IMR-90 (cell line): ENCODE measurements at regions not wholly inside any gene's neighbourhood (a gene's known extent, or its start where the extent isn't known, plus 50 kb on each side); places are given as distances from the start of the nearest gene placed in this dataset.

Experiments used
- ATAC-seq: fragments of 200-7000 bp; cut with Tn5 transposase; 2 replicates; pipeline ENCODE4 v1.9.1; 2020; ENCODE audit warnings: low read depth, mild to moderate bottlenecking, moderate library complexity
- BruUV-seq: library from RNA; stranded (reverse); fragments of 400-500 nt; replicated peaks from 2 replicates; lab custom pipeline; 2021; lab: Mats Ljungman, UMichigan
- CTCF ChIA-PET: fragments of 300-600 bp; formaldehyde crosslinking; extraction: SDS; loops from one replicate; lab custom pipeline; 2021; ENCODE audit warnings: antibody characterized with exemption; lab: Yijun Ruan, JAX
- POLR2A ChIA-PET: fragments of 300-600 bp; sonication (Branson Sonifier 250); formaldehyde crosslinking; loops from one replicate; lab custom pipeline; 2022; ENCODE audit warnings: antibody characterized with exemption; ENCODE audit not compliant: unreplicated experiment; lab: Charles Lee
- DNase-seq: peaks from one replicate; pipeline ENCODE4 v3.0.0; 2013
- H2AFZ ChIP-seq: replicated peaks from 2 replicates; pipeline ENCODE3; 2013; ENCODE audit warnings: low read length, mild to moderate bottlenecking; ENCODE audit not compliant: poor library complexity
- H2AK5ac ChIP-seq: 2 replicates; pipeline ENCODE4 v1.6.1; 2013; ENCODE audit warnings: low read depth, low read length, inconsistent platforms
- H2AK9ac ChIP-seq: replicated peaks from 2 replicates; pipeline ENCODE3; 2013; ENCODE audit warnings: mild to moderate bottlenecking, low read depth, low read length, moderate library complexity; ENCODE audit not compliant: poor library complexity
- H2BK120ac ChIP-seq: 2 replicates; pipeline ENCODE4 v1.6.1; 2013; ENCODE audit warnings: low read depth, low read length, inconsistent platforms
- H2BK15ac ChIP-seq: 3 replicates; pipeline ENCODE4 v1.6.1; 2013; ENCODE audit warnings: low read depth, low read length, inconsistent platforms
- H2BK20ac ChIP-seq: 2 replicates; pipeline ENCODE4 v1.6.1; 2013; ENCODE audit warnings: low read depth, mild to moderate bottlenecking, inconsistent platforms, low read length, moderate library complexity
- H2BK5ac ChIP-seq: 2 replicates; pipeline ENCODE4 v1.6.1; 2013; ENCODE audit warnings: mild to moderate bottlenecking, low read depth, low read length, inconsistent platforms; ENCODE audit not compliant: poor library complexity, severe bottlenecking
- H3K14ac ChIP-seq: replicated peaks from 2 replicates; pipeline ENCODE4 v1.6.1; 2013; ENCODE audit warnings: low read depth, low read length, inconsistent platforms
- H3K18ac ChIP-seq: 2 replicates; pipeline ENCODE4 v1.6.1; 2013; ENCODE audit warnings: low read depth, low read length, control low read depth
- H3K23ac ChIP-seq: 2 replicates; pipeline ENCODE4 v1.6.1; 2013; ENCODE audit warnings: low read depth, low read length, inconsistent platforms
- H3K27ac ChIP-seq: 2 replicates; pipeline ENCODE4 v1.5.1; 2013; ENCODE audit warnings: mild to moderate bottlenecking, control low read depth, low read length; ENCODE audit not compliant: insufficient read depth
- H3K27me3 ChIP-seq: 2 replicates; pipeline ENCODE4 v1.6.1; 2013; ENCODE audit warnings: low read length; ENCODE audit not compliant: control insufficient read depth, insufficient read depth
- H3K36me3 ChIP-seq: 2 replicates; pipeline ENCODE4 v1.6.1; 2013; ENCODE audit warnings: low read length, mixed read lengths; ENCODE audit not compliant: control insufficient read depth, insufficient read depth
- H3K4ac ChIP-seq: 2 replicates; pipeline ENCODE4 v1.6.1; 2013; ENCODE audit warnings: low read depth, low read length, inconsistent platforms
- H3K4me1 ChIP-seq: 2 replicates; pipeline ENCODE4 v1.6.1; 2013; ENCODE audit warnings: low read length, mixed read lengths; ENCODE audit not compliant: control insufficient read depth, insufficient read depth
- H3K4me2 ChIP-seq: 2 replicates; pipeline ENCODE4 v1.6.1; 2013; ENCODE audit warnings: low read depth, mild to moderate bottlenecking, control low read depth, low read length, moderate library complexity
- H3K4me3 ChIP-seq: 2 replicates; pipeline ENCODE4 v1.5.1; 2013; ENCODE audit warnings: low read depth, mild to moderate bottlenecking, control low read depth, low read length, moderate library complexity; ENCODE audit not compliant: insufficient read depth
- H3K56ac ChIP-seq: 2 replicates; pipeline ENCODE4 v1.6.1; 2013; ENCODE audit warnings: low read length, inconsistent platforms; ENCODE audit not compliant: insufficient read depth; ENCODE audit errors: extremely low read depth
- H3K79me1 ChIP-seq, 2 experiments: 2 replicates each; pipeline ENCODE4 v1.6.1; 2013; ENCODE audit warnings: low read length in 2 of 2, inconsistent platforms in 1 of 2, low read depth in 1 of 2
- H3K9ac ChIP-seq: 2 replicates; pipeline ENCODE4 v1.6.1; 2013; ENCODE audit warnings: low read depth, low read length, control low read depth
- H3K9me1 ChIP-seq: 2 replicates; pipeline ENCODE4 v1.6.1; 2013; ENCODE audit warnings: low read length, inconsistent platforms; ENCODE audit not compliant: insufficient read depth
- H3K9me3 ChIP-seq: 2 replicates; pipeline ENCODE4 v1.6.1; 2013; ENCODE audit warnings: low read length; ENCODE audit not compliant: control insufficient read depth, insufficient read depth
- H4K20me1 ChIP-seq: 2 replicates; pipeline ENCODE4 v1.6.1; 2013; ENCODE audit warnings: low read length, inconsistent platforms; ENCODE audit not compliant: insufficient read depth
- H4K5ac ChIP-seq: 2 replicates; pipeline ENCODE4 v1.6.1; 2013; ENCODE audit warnings: mild to moderate bottlenecking, low read depth, low read length, control low read depth
- H4K8ac ChIP-seq, 2 experiments: 2 replicates each; pipeline ENCODE4 v1.6.1; 2013; ENCODE audit warnings: low read depth in 2 of 2, low read length in 2 of 2, control low read depth in 1 of 2, inconsistent platforms in 1 of 2
- H4K91ac ChIP-seq: 2 replicates; pipeline ENCODE4 v1.6.1; 2013; ENCODE audit warnings: low read depth, low read length, inconsistent platforms; ENCODE audit not compliant: insufficient read depth
- BHLHE40 ChIP-seq: fragments of 150-350 bp; IDR thresholded peaks from 2 replicates; pipeline ENCODE4 v1.6.1; 2016; ENCODE audit warnings: mild to moderate bottlenecking, low read depth, low read length
- CEBPB ChIP-seq: IDR thresholded peaks from 2 replicates; pipeline ENCODE4 v1.6.1; 2012; ENCODE audit warnings: low read depth, low read length, improper control_type of control experiment
- CHD1 ChIP-seq: IDR thresholded peaks from 2 replicates; pipeline ENCODE4 v1.6.1; 2012; ENCODE audit warnings: low read depth, low read length, improper control_type of control experiment
- CTCF ChIP-seq: conservative IDR thresholded peaks from 2 replicates; pipeline ENCODE4 v1.5.1; 2012; ENCODE audit warnings: mild to moderate bottlenecking, low read depth, low read length, improper control_type of control experiment
- ELK1 ChIP-seq: fragments of 150-350 bp; IDR thresholded peaks from 2 replicates; pipeline ENCODE4 v1.6.1; 2016; ENCODE audit warnings: low read depth, mild to moderate bottlenecking, low read length, moderate library complexity, borderline replicate concordance
- FOS ChIP-seq: fragments of 150-350 bp; IDR thresholded peaks from 2 replicates; pipeline ENCODE4 v1.6.1; 2016; ENCODE audit warnings: low read depth, low read length
- MAFK ChIP-seq: IDR thresholded peaks from 2 replicates; pipeline ENCODE4 v1.6.1; 2012; ENCODE audit warnings: low read depth, low read length, improper control_type of control experiment
- MAZ ChIP-seq: IDR thresholded peaks from 2 replicates; pipeline ENCODE4 v1.6.1; 2012; ENCODE audit warnings: low read depth, mild to moderate bottlenecking, low read length, improper control_type of control experiment, moderate library complexity, borderline replicate concordance
- MXI1 ChIP-seq: IDR thresholded peaks from 2 replicates; pipeline ENCODE4 v1.6.1; 2012; ENCODE audit warnings: low read depth, mild to moderate bottlenecking, low read length, moderate library complexity, borderline replicate concordance
- NFE2L2 ChIP-seq: fragments of 150-350 bp; IDR thresholded peaks from 2 replicates; pipeline ENCODE4 v1.6.1; 2016; ENCODE audit warnings: low read depth, mild to moderate bottlenecking, low read length
- POLR2A ChIP-seq: IDR thresholded peaks from 2 replicates; pipeline ENCODE4 v1.6.1; 2012; ENCODE audit warnings: mild to moderate bottlenecking, low read depth, low read length
- RAD21 ChIP-seq: IDR thresholded peaks from 2 replicates; pipeline ENCODE4 v1.6.1; 2012; ENCODE audit warnings: low read length, improper control_type of control experiment
- RCOR1 ChIP-seq: IDR thresholded peaks from 2 replicates; pipeline ENCODE4 v1.6.1; 2012; ENCODE audit warnings: mild to moderate bottlenecking, low read length, improper control_type of control experiment; ENCODE audit not compliant: insufficient replicate concordance
- RFX5 ChIP-seq: IDR thresholded peaks from 2 replicates; pipeline ENCODE4 v1.8.0; 2012; ENCODE audit warnings: low read depth, mild to moderate bottlenecking, low read length, moderate library complexity
- SMC3 ChIP-seq: fragments of 150-350 bp; IDR thresholded peaks from 2 replicates; pipeline ENCODE4 v1.6.1; 2016; ENCODE audit warnings: low read depth, mild to moderate bottlenecking, antibody characterized with exemption, low read length, moderate library complexity
- USF2 ChIP-seq: fragments of 150-350 bp; IDR thresholded peaks from 2 replicates; pipeline ENCODE4 v1.6.1; 2017; ENCODE audit warnings: mild to moderate bottlenecking, antibody characterized with exemption, low read length, low read depth
- WGBS, 2 experiments: methylation state at CpG; one replicate each; pipeline versions ENCODE4 v1.1.5 to v1.1.7; 2013; ENCODE audit warnings: missing lambda C conversion rate in 2 of 2; ENCODE audit not compliant: insufficient read length in 1 of 2; ENCODE audit errors: extremely low coverage in 2 of 2; 5-methylcytosine and 5-hydroxymethylcytosine counted together
- dilution Hi-C: fragments of 300-500 bp; cut with HindIII; formaldehyde crosslinking; loops from one replicate; pipeline ENCODE4 v1.14.3; 2018; ENCODE audit warnings: low sequenced_read_pairs; ENCODE audit not compliant: unreplicated experiment
- in situ Hi-C: fragments of 300-500 bp; cut with MboI; formaldehyde crosslinking; loops from 3 replicates; pipeline ENCODE4 v1.14.3; 2019; ENCODE audit warnings: low sequenced_read_pairs, inconsistent platforms, mixed read lengths
- intact Hi-C: fragments of 100-400 bp; cut with micrococcal nuclease; formaldehyde crosslinking; loops from 2 replicates; pipeline ENCODE4 v1.10.0; 2022

GRCh38 chr12:66763467-66763866, 84.6 kb upstream of the GRIP1 start:
- CTCF ChIA-PET: interaction anchor here (0.5 kb wide), 1 partner anchor 201 kb away, joined by 5 read pairs; no protein-coding TSS in a partner anchor
- Histone ChIP-seq H2AK9ac (no peak overlapping the region), H4K5ac (no peak overlapping the region), H3K27me3 (no peaks in the 10 kb centered on the region), H2BK15ac (no peak overlapping the region), H3K4me1 (no peaks in the 10 kb centered on the region), H3K56ac (no peak overlapping the region), H3K79me1 (no peaks in the 10 kb centered on the region), H2BK5ac (no peak overlapping the region), H3K14ac (no peak overlapping the region), H3K4me2 (no peak overlapping the region), H2BK20ac (no peak overlapping the region), H3K18ac (no peak overlapping the region), H2AK5ac (no peak overlapping the region), H3K9me3 (no peaks in the 10 kb centered on the region), H2AFZ (no peak overlapping the region), H4K20me1 (no peaks in the 10 kb centered on the region), H2BK120ac (no peak overlapping the region), H3K4me3 (no peak overlapping the region), H3K23ac (no peak overlapping the region), H3K9ac (no peak overlapping the region), H4K8ac (no peak overlapping the region), H3K9me1 (no peaks in the 10 kb centered on the region), H3K27ac (no peak overlapping the region), H3K4ac (no peak overlapping the region), H3K36me3 (no peaks in the 10 kb centered on the region), H4K91ac (no peak overlapping the region)
- no TSS peak for BruUV-seq
- no CpG with 5 or more reads among the region's 4 CpGs for WGBS, 2 experiments
- intact Hi-C loops (no loop called here), dilution Hi-C loops (no loop called here), in situ Hi-C loops (no loop called here)
- DNase-seq: no peak
- no peak for TF ChIP-seq MAZ
- TF ChIP-seq MXI1: no peak
- TF ChIP-seq MAFK: no peak
- TF ChIP-seq POLR2A: no peak
- no peak for TF ChIP-seq USF2
- no peak for TF ChIP-seq NFE2L2
- no peak for TF ChIP-seq ELK1
- TF ChIP-seq RFX5: no peak
- no peak for TF ChIP-seq FOS
- no peak for TF ChIP-seq RCOR1
- TF ChIP-seq RAD21: no peak
- TF ChIP-seq CEBPB: no peak
- TF ChIP-seq CTCF: no peak
- no peak for TF ChIP-seq BHLHE40
- TF ChIP-seq CHD1: no peak
- no peak for TF ChIP-seq SMC3
- POLR2A ChIA-PET: no interaction called here
- no peak for ATAC-seq
